Mesendoderm (in vitro differentiated cells): ENCODE measurements at regions not wholly inside any gene's neighbourhood (a gene's known extent, or its start where the extent isn't known, plus 50 kb on each side); places are given as distances from the start of the nearest gene placed in this dataset.
"Not testable (repeated sequence)": the region's sequence is repeated elsewhere in the genome, so short reads cannot be mapped to it uniquely, and the experiment has no call there.

Experiments
- DNase-seq: peaks from one replicate; pipeline ENCODE4 v3.0.0; 2013
- H2AK5ac ChIP-seq: 2 replicates; pipeline ENCODE4 v1.6.1; 2013; ENCODE audit warnings: low read length, inconsistent platforms
- H2BK120ac ChIP-seq: 2 replicates; pipeline ENCODE4 v1.6.1; 2013; ENCODE audit warnings: low read depth, mild to moderate bottlenecking, low read length, moderate library complexity, mixed read lengths
- H2BK15ac ChIP-seq: replicated peaks from 2 replicates; pipeline ENCODE4 v1.6.1; 2013; ENCODE audit warnings: low read depth, mild to moderate bottlenecking, moderate library complexity
- H2BK5ac ChIP-seq: 2 replicates; pipeline ENCODE4 v1.6.1; 2013; ENCODE audit warnings: low read length, inconsistent platforms
- H3K18ac ChIP-seq: 2 replicates; pipeline ENCODE4 v1.6.1; 2013; ENCODE audit warnings: mild to moderate bottlenecking, low read length, mixed read lengths
- H3K23ac ChIP-seq: one replicate; pipeline ENCODE4 v1.6.1; 2013; ENCODE audit warnings: low read length
- H3K27ac ChIP-seq: 2 replicates; pipeline ENCODE4 v1.5.1; 2013; ENCODE audit warnings: low read depth, mild to moderate bottlenecking, inconsistent platforms, low read length, moderate library complexity
- H3K27me3 ChIP-seq: 2 replicates; pipeline ENCODE4 v1.6.1; 2013; ENCODE audit warnings: low read length, control low read depth, mild to moderate bottlenecking, inconsistent platforms; ENCODE audit not compliant: insufficient read depth, poor library complexity
- H3K36me3 ChIP-seq: 2 replicates; pipeline ENCODE4 v1.6.1; 2013; ENCODE audit warnings: low read length, inconsistent platforms; ENCODE audit not compliant: control insufficient read depth, insufficient read depth
- H3K4ac ChIP-seq: one replicate; pipeline ENCODE4 v1.6.1; 2013; ENCODE audit warnings: low read depth, mild to moderate bottlenecking, low read length, moderate library complexity
- H3K4me1 ChIP-seq: 2 replicates; pipeline ENCODE4 v1.6.1; 2013; ENCODE audit warnings: low read depth, low read length, inconsistent platforms; ENCODE audit not compliant: control insufficient read depth
- H3K4me2 ChIP-seq: 2 replicates; pipeline ENCODE4 v1.6.1; 2013; ENCODE audit warnings: low read length
- H3K4me3 ChIP-seq: 2 replicates; pipeline ENCODE4 v1.5.1; 2013; ENCODE audit warnings: mild to moderate bottlenecking, low read length
- H3K56ac ChIP-seq: one replicate; pipeline ENCODE4 v1.6.1; 2013; ENCODE audit warnings: low read length
- H3K79me1 ChIP-seq: 2 replicates; pipeline ENCODE4 v1.6.1; 2013; ENCODE audit warnings: low read length, inconsistent platforms
- H3K79me2 ChIP-seq: 2 replicates; pipeline ENCODE4 v1.6.1; 2013; ENCODE audit warnings: mild to moderate bottlenecking, low read length; ENCODE audit not compliant: control insufficient read depth, insufficient read depth
- H3K9ac ChIP-seq: 2 replicates; pipeline ENCODE4 v1.6.1; 2013; ENCODE audit warnings: low read length, inconsistent platforms
- H4K5ac ChIP-seq: one replicate; pipeline ENCODE4 v1.6.1; 2013; ENCODE audit warnings: low read length
- H4K8ac ChIP-seq: one replicate; pipeline ENCODE4 v1.6.1; 2013; ENCODE audit warnings: low read depth, mild to moderate bottlenecking, control low read depth, low read length, moderate library complexity
- WGBS: extraction: QIAGEN DNeasy Blood & Tissue Kit; methylation state at CpG from one replicate; pipeline ENCODE4 v1.1.7; 2013; ENCODE audit warnings: low lambda C conversion rate, missing lambda C conversion rate; ENCODE audit not compliant: insufficient coverage; ENCODE audit errors: extremely low coverage; 5-methylcytosine and 5-hydroxymethylcytosine counted together

GRCh38 chr16:86076606-86077005, 177.6 kb downstream of the IRF8 start:
- no peak overlapping the region for H3K18ac ChIP-seq
- H3K79me2 ChIP-seq = no peaks in the 10 kb centered on the region
- H2AK5ac ChIP-seq = no peak overlapping the region
- H3K27ac ChIP-seq = no peak overlapping the region
- no peak overlapping the region for H3K23ac ChIP-seq
- H3K4me2 ChIP-seq = no peak overlapping the region
- H4K5ac ChIP-seq = no peak overlapping the region
- no peaks in the 10 kb centered on the region for H3K27me3 ChIP-seq
- no peak overlapping the region for H3K4ac ChIP-seq
- no CpG with 5 or more reads among the region's 5 CpGs for WGBS
- H2BK5ac ChIP-seq = no peak overlapping the region
- no peak overlapping the region for H3K4me3 ChIP-seq
- H3K4me1 ChIP-seq = peaks cover 8% of the 10 kb centered on the region
- H2BK15ac ChIP-seq = no peak overlapping the region
- H2BK120ac ChIP-seq = no peak overlapping the region
- no peaks in the 10 kb centered on the region for H3K79me1 ChIP-seq
- H3K56ac ChIP-seq = no peak overlapping the region
- H4K8ac ChIP-seq = no peak overlapping the region
- DNase-seq = no peak
- no peak overlapping the region for H3K9ac ChIP-seq
- no peaks in the 10 kb centered on the region for H3K36me3 ChIP-seq

DNA sequence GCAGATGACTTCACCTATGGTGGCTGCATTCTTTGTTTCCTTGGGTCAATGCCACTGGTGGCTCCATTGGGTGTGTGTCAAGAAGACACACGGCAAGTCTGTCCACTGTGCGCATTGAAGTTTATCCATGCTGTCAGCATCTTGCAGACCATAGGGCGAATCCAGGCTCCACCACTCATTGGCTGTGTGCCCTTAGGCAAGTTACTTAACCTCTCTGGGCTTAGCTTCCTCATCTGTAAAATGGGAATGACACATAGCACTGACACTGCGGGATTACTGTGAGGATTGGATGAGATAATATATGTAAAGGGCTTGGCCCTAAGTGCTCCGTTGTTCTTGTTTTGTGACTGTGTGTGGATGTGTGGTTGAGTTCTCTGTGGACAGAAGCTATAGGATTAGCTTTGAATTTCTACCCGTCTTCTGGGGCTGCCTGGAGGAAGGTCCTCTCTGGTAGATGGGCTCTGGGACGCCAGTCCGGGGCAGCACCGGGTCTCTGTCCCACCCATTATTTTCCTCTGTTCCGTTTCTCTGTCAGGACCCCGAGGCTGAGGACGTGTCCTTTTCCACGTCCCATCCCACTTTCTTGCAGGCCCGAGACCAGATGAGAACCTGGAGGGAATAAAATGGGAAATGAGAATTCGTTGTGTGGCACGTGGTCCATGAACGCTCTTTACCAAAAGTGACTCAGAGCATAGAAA, 178.4 kb downstream of the IRF8 start:
- Histone ChIP-seq H3K4ac (no peak overlapping the region), H3K27ac (no peak overlapping the region), H2BK15ac (no peak overlapping the region), H3K27me3 (no peaks in the 10 kb centered on the region), H3K9ac (no peak overlapping the region), H2BK5ac (no peak overlapping the region), H3K4me1 (peaks cover 8% of the 10 kb centered on the region), H3K4me3 (no peak overlapping the region), H4K5ac (no peak overlapping the region), H3K36me3 (no peaks in the 10 kb centered on the region), H2BK120ac (no peak overlapping the region), H4K8ac (no peak overlapping the region), H3K79me2 (no peaks in the 10 kb centered on the region), H3K18ac (no peak overlapping the region), H3K4me2 (no peak overlapping the region), H3K56ac (no peak overlapping the region), H2AK5ac (no peak overlapping the region), H3K79me1 (no peaks in the 10 kb centered on the region), H3K23ac (no peak overlapping the region)
- no CpG with 5 or more reads among the region's 17 CpGs for WGBS
- no peak for DNase-seq

DNA sequence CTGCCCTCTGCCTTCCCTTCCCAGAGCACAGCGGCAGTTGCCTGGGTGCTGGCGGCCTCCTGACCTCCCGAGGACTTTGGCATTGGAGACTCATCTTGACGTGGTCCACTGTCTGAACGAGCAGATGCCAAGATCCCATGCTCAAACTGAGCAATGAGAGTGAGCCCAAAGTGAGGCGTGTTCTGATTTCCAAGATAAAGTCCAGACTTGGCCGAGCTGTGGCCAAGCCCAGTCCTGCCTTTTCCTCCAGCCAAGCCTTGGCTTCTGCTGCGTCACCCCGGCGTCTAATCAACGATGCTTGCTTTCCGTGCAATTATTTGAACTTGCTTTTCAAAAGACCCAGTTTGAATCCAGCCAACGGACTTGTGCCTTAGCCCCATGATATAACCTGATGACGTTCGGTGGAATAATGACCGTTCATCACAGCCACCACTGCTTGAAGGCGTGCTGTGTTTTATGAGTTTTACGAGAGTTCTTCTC, 179.2 kb downstream of the IRF8 start:
- Histone ChIP-seq H3K79me2 (no peaks in the 10 kb centered on the region), H2BK120ac (no peak overlapping the region), H3K4me1 (peaks cover 8% of the 10 kb centered on the region), H3K79me1 (no peaks in the 10 kb centered on the region), H2AK5ac (no peak overlapping the region), H3K9ac (no peak overlapping the region), H4K5ac (no peak overlapping the region), H2BK15ac (no peak overlapping the region), H4K8ac (no peak overlapping the region), H3K4me3 (no peak overlapping the region), H3K27ac (no peak overlapping the region), H3K36me3 (no peaks in the 10 kb centered on the region), H2BK5ac (no peak overlapping the region), H3K27me3 (no peaks in the 10 kb centered on the region), H3K18ac (no peak overlapping the region), H3K56ac (no peak overlapping the region), H3K4me2 (no peak overlapping the region), H3K23ac (no peak overlapping the region), H3K4ac (no peak overlapping the region)
- no CpG with 5 or more reads among the region's 18 CpGs for WGBS
- DNase-seq = no peak

DNA sequence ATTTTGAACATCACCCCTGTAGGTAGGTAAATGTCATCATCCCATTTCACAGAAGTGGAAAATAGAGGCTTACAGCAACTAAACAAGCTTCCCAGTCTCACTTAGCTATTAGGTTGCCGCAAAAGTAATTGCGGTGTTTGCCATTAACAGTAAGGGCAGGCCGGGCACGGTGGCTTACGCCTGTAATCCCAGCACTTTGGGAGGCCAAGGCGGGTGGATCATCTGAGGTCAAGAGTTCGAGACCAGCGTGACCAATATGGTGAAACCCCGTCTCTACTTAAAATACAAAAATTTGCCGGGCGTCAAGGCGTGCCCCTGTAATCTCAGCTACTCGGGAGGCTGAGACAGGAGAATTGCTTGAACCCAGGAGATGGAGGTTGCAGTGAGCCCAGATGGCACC, 179.7 kb downstream of the IRF8 start:
- H4K5ac ChIP-seq, H3K4ac ChIP-seq, H2BK15ac ChIP-seq, H4K8ac ChIP-seq, H3K4me2 ChIP-seq, H3K9ac ChIP-seq, DNase-seq, H2AK5ac ChIP-seq, H3K27ac ChIP-seq, H2BK5ac ChIP-seq, H3K27me3 ChIP-seq, H3K4me3 ChIP-seq, H2BK120ac ChIP-seq, H3K36me3 ChIP-seq, H3K56ac ChIP-seq, H3K18ac ChIP-seq, H3K23ac ChIP-seq, H3K79me1 ChIP-seq, H3K4me1 ChIP-seq, H3K79me2 ChIP-seq: not testable (repeated sequence)
- no CpG with 5 or more reads among the region's 13 CpGs for WGBS

- H3K36me3 ChIP-seq = no peaks in the 10 kb centered on the region
- H3K4me3 ChIP-seq = no peak overlapping the region
- H3K27ac ChIP-seq = no peak overlapping the region
- H3K79me1 ChIP-seq = no peaks in the 10 kb centered on the region
- H2BK120ac ChIP-seq = no peak overlapping the region
- H4K8ac ChIP-seq = no peak overlapping the region
- no peaks in the 10 kb centered on the region for H3K79me2 ChIP-seq
- H4K5ac ChIP-seq = no peak overlapping the region
- no peak overlapping the region for H3K4ac ChIP-seq
- H3K23ac ChIP-seq = no peak overlapping the region
- no peak overlapping the region for H3K4me2 ChIP-seq
- H3K4me1 ChIP-seq = peaks cover 8% of the 10 kb centered on the region
- H3K9ac ChIP-seq = no peak overlapping the region
- WGBS = no CpG with 5 or more reads among the region's 15 CpGs
- no peaks in the 10 kb centered on the region for H3K27me3 ChIP-seq
- no peak overlapping the region for H3K18ac ChIP-seq
- no peak overlapping the region for H2BK5ac ChIP-seq
- DNase-seq = no peak
- H3K56ac ChIP-seq = no peak overlapping the region
- H2AK5ac ChIP-seq = no peak overlapping the region
- H2BK15ac ChIP-seq = no peak overlapping the region
Measured at GRCh38 chr16:86079255-86079885, 180.4 kb downstream of the IRF8 start.
